Lower leg skin (tissue), 3 donors: ENCODE measurements at regions not wholly inside any gene's neighbourhood (a gene's known extent, or its start where the extent isn't known, plus 50 kb on each side); places are given as distances from the start of the nearest gene placed in this dataset.

Source experiments
- POLR2A ChIP-seq, 2 donors: fragments of 450-650 bp; IDR thresholded peaks; one replicate each; pipeline ENCODE4 v1.6.1; 2016 to 2017; ENCODE audit warnings: antibody characterized with exemption in 2 of 2, mild to moderate bottlenecking in 1 of 2, moderate library complexity in 1 of 2
- TF ChIP-seq, protein P1 (sequence below), 3 donors: fragments of 450-650 bp; IDR thresholded peaks; one replicate each; pipeline ENCODE4 v1.5.1; 2016; ENCODE audit warnings: antibody characterized with exemption in 3 of 3, mild to moderate bottlenecking in 3 of 3, moderate library complexity in 2 of 3

DNA sequence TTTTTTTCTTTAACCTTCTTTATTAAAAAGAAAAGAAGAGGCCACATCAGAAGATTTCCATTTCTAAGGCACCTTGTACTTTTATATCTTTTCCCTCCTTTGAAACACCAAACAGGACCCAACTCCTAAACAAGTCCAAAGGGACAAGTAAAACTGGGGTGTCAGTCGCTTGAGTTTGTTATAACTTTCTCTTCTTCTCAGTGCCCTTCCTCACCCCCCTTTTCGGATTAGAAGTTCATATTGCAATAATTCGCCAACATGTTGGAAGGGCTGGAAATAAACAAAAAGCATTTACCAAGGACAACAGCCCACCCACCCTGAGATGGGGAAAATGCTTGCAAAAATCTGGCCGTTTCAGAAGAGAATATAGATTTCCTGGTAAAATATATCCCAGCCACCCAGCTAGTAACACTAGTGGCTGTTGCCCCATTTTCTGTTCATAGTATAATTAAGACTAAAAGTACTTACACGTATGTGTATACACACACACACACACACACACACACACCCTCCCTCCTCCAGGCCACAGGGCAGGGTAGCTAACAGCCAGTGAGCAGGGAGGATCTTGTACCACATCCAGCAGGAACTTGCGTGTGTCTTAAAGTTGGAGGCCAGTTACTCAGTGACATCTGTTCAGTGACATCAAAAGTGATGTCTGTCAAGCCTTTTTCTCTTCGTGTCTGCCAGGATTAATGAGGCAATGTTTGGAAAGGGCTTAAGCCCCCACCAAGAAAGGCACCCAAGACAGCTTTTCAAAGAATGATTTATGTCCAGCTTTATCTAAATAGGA lies 149.1 kb upstream of the KLF4 start:
- TF ChIP-seq, protein P1, sequence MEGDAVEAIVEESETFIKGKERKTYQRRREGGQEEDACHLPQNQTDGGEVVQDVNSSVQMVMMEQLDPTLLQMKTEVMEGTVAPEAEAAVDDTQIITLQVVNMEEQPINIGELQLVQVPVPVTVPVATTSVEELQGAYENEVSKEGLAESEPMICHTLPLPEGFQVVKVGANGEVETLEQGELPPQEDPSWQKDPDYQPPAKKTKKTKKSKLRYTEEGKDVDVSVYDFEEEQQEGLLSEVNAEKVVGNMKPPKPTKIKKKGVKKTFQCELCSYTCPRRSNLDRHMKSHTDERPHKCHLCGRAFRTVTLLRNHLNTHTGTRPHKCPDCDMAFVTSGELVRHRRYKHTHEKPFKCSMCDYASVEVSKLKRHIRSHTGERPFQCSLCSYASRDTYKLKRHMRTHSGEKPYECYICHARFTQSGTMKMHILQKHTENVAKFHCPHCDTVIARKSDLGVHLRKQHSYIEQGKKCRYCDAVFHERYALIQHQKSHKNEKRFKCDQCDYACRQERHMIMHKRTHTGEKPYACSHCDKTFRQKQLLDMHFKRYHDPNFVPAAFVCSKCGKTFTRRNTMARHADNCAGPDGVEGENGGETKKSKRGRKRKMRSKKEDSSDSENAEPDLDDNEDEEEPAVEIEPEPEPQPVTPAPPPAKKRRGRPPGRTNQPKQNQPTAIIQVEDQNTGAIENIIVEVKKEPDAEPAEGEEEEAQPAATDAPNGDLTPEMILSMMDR (IDR thresholded peaks at IDR 0.05), result no peak
- TF ChIP-seq POLR2A (IDR thresholded peaks at IDR 0.05), result no peak
